ENCODE measurements at regions not wholly inside any gene's neighbourhood (a gene's known extent, or its start where the extent isn't known, plus 50 kb on each side); places are given as distances from the start of the nearest gene placed in this dataset.

DNA sequence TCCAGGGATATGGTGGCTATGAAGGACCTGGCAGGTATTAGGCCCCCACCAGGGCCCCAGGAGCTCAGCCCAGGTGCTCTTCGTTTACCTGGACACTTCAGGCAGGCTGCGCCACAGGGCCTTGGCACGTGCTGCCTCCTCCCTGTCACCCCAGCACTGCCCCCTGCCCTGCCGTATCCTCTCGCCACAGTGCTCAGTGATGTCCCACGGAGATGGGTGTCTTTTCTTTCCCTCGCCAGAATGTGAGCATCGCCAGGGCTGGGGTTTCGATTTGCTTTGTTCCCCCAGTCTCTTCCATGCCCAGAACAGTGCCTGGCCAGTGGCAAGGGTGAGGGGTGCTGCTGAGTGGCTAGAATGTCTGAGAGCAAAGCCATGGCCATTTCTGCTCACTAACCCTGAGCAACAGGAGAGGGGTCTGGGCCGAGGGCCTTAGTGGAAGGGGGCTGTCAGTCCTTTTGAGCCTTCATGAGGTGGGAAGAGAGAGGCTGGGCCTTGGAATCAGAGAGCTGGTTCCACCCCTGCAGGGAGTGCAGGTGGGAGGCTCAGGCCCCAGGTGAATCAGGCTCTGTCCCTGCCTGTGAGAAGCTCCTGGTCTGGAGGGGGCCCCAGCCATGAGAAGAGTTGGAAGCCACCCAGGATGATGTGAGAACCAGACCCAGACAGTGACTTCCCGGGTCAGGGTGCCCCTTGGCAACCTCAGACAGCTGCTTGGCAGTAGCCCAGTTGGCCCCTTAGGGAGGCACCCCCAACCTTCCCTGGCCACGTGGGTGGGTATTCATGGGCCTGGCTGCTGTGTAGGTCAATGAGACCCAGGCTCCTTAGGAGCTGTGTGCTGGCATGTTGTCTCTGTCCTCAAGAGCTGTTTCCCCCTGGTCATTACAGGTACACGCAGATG, 129.9 kb upstream of the HS6ST1 start:
- TF ChIP-seq, protein P1, sequence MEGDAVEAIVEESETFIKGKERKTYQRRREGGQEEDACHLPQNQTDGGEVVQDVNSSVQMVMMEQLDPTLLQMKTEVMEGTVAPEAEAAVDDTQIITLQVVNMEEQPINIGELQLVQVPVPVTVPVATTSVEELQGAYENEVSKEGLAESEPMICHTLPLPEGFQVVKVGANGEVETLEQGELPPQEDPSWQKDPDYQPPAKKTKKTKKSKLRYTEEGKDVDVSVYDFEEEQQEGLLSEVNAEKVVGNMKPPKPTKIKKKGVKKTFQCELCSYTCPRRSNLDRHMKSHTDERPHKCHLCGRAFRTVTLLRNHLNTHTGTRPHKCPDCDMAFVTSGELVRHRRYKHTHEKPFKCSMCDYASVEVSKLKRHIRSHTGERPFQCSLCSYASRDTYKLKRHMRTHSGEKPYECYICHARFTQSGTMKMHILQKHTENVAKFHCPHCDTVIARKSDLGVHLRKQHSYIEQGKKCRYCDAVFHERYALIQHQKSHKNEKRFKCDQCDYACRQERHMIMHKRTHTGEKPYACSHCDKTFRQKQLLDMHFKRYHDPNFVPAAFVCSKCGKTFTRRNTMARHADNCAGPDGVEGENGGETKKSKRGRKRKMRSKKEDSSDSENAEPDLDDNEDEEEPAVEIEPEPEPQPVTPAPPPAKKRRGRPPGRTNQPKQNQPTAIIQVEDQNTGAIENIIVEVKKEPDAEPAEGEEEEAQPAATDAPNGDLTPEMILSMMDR (optimal IDR thresholded peaks at IDR 0.05 in 1 of 3, IDR thresholded peaks at IDR 0.05 in 1 of 3, conservative IDR thresholded peaks at IDR 0.05 in 1 of 3; ENCODE audit: extremely low read depth in 1 of 3, insufficient read depth in 2 of 3, low read length in 3 of 3) = no peak
- TF ChIP-seq EZH2 (IDR thresholded peaks at IDR 0.05; ENCODE audit: low read length) = no peak
